IPS-15b (cell line): ENCODE measurements at regions not wholly inside any gene's neighbourhood (a gene's known extent, or its start where the extent isn't known, plus 50 kb on each side); places are given as distances from the start of the nearest gene placed in this dataset.

ENCODE experiments used
- H3K27me3 ChIP-seq: one replicate; pipeline ENCODE4 v1.6.1; 2013; ENCODE audit warnings: low read length; ENCODE audit not compliant: control insufficient read depth, insufficient read depth
- H3K36me3 ChIP-seq: one replicate; pipeline ENCODE4 v1.6.1; 2013; ENCODE audit warnings: low read length; ENCODE audit not compliant: control insufficient read depth, insufficient read depth
- H3K4me1 ChIP-seq: one replicate; pipeline ENCODE4 v1.6.1; 2013; ENCODE audit warnings: mild to moderate bottlenecking, low read length; ENCODE audit not compliant: control insufficient read depth, insufficient read depth
- H3K4me3 ChIP-seq: one replicate; pipeline ENCODE4 v1.5.1; 2013; ENCODE audit warnings: low read depth, low read length
- H3K9ac ChIP-seq: one replicate; pipeline ENCODE4 v1.6.1; 2013; ENCODE audit warnings: low read depth, mild to moderate bottlenecking, low read length
- H3K9me3 ChIP-seq: one replicate; pipeline ENCODE4 v1.6.1; 2013; ENCODE audit warnings: mild to moderate bottlenecking, low read length; ENCODE audit not compliant: control insufficient read depth, insufficient read depth

- Histone ChIP-seq H3K9ac (no peak overlapping the region), H3K4me1 (no peaks in the 10 kb centered on the region), H3K4me3 (no peak overlapping the region), H3K27me3 (no peaks in the 10 kb centered on the region), H3K9me3 (no peaks in the 10 kb centered on the region), H3K36me3 (no peaks in the 10 kb centered on the region)
Observed at GRCh38 chr16:74052016-74052415, 244.6 kb upstream of the PSMD7 start.

DNA sequence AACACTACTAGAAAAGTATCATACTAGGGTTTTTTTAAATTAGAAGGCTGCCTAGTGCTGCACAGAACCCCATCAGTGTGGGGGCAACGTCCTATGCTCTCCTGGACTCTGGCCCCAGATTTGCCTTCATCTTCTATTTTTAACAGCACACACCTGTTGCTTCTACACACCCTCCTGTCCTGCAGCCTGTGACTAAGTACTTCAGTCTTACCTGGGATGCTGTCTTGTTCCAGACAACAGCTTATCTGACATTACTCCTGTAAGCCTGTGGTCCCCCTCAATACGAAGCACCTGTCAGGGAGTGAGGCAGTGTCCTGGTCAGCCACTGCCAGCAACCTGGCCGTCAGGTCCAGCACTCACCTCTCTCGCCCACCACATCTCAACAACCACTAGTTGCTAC is 247.6 kb upstream of the PSMD7 start:
- Histone ChIP-seq H3K4me3 (no peak overlapping the region), H3K27me3 (no peaks in the 10 kb centered on the region), H3K4me1 (no peaks in the 10 kb centered on the region), H3K9ac (no peak overlapping the region), H3K36me3 (no peaks in the 10 kb centered on the region), H3K9me3 (no peaks in the 10 kb centered on the region)

- no peaks in the 10 kb centered on the region for H3K36me3 ChIP-seq
- H3K27me3 ChIP-seq, result no peaks in the 10 kb centered on the region
- no peaks in the 10 kb centered on the region for H3K9me3 ChIP-seq
- no peaks in the 10 kb centered on the region for H3K4me1 ChIP-seq
- H3K4me3 ChIP-seq, result no peak overlapping the region
- no peak overlapping the region for H3K9ac ChIP-seq
Observed at GRCh38 chr16:74046524-74046923, 250.1 kb upstream of the PSMD7 start.

DNA sequence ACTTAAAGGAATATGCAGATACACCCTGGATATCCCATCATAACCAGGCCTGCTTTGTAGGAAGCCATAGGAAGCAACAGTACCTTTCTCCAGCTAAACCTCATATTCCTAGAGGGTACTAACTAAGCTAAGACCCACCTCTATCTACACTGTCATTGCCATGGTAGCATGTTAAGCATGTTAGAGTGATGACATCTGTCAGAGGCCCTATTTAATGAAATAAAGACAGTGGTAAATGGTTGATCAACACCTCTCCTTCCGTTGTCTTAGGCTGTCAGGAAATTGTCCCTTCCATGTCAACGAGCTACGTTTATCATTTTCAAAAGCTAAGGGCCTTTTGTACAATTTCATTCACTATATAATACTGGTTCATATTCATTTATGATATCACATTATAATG is 251.1 kb upstream of the PSMD7 start:
- Histone ChIP-seq H3K9ac (no peak overlapping the region), H3K4me1 (no peaks in the 10 kb centered on the region), H3K36me3 (no peaks in the 10 kb centered on the region), H3K9me3 (no peaks in the 10 kb centered on the region), H3K27me3 (no peaks in the 10 kb centered on the region), H3K4me3 (no peak overlapping the region)

GRCh38 chr16:74035816-74036215 is 260.8 kb upstream of the PSMD7 start:
- no peak overlapping the region for H3K9ac ChIP-seq
- H3K9me3 ChIP-seq, result no peaks in the 10 kb centered on the region
- H3K27me3 ChIP-seq, result no peaks in the 10 kb centered on the region
- H3K4me1 ChIP-seq, result peaks cover 32% of the 10 kb centered on the region
- no peak overlapping the region for H3K4me3 ChIP-seq
- H3K36me3 ChIP-seq, result no peaks in the 10 kb centered on the region

- no peaks in the 10 kb centered on the region for H3K36me3 ChIP-seq
- H3K4me3 ChIP-seq, result no peak overlapping the region
- H3K9me3 ChIP-seq, result no peaks in the 10 kb centered on the region
- H3K9ac ChIP-seq, result no peak overlapping the region
- H3K27me3 ChIP-seq, result no peaks in the 10 kb centered on the region
- H3K4me1 ChIP-seq, result peaks cover 34% of the 10 kb centered on the region
Observed at GRCh38 chr16:74034862-74035261, 261.8 kb upstream of the PSMD7 start.

GRCh38 chr16:74034200-74034599 is 262.4 kb upstream of the PSMD7 start:
- Histone ChIP-seq H3K9me3 (no peaks in the 10 kb centered on the region), H3K27me3 (no peaks in the 10 kb centered on the region), H3K4me1 (peaks cover 41% of the 10 kb centered on the region), H3K4me3 (no peak overlapping the region), H3K36me3 (no peaks in the 10 kb centered on the region), H3K9ac (no peak overlapping the region)

DNA sequence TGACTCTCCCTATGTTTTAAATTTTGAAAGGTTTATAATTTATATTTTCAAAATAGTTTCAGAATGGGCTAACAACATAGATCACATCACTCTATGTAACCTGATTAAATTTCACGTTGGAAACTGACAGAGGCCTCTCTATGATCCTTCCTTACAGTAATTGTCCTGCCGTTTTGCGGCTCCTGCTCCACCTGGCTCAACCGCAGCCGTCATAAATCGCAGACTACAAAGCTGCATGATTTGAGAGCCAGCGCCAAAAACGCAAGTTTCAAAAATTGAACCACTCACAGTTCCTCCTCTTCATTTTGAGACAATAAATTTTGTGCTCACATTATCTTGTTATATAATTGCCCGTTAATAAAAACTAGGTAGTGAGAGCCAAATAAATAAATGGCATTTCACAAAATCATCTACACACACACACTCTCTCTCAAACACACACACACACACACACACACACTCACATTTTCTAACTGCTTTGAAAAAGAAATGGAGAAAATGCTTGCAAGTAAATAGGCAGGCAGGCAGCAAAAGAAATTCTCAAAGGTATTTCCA is 263.1 kb upstream of the PSMD7 start:
- Histone ChIP-seq H3K9me3 (no peaks in the 10 kb centered on the region), H3K9ac (no peak overlapping the region), H3K4me3 (no peak overlapping the region), H3K4me1 (peaks cover 47% of the 10 kb centered on the region), H3K36me3 (no peaks in the 10 kb centered on the region), H3K27me3 (no peaks in the 10 kb centered on the region)

GRCh38 chr16:74031551-74031950 is 265.1 kb upstream of the PSMD7 start:
- peaks cover 56% of the 10 kb centered on the region for H3K4me1 ChIP-seq

DNA sequence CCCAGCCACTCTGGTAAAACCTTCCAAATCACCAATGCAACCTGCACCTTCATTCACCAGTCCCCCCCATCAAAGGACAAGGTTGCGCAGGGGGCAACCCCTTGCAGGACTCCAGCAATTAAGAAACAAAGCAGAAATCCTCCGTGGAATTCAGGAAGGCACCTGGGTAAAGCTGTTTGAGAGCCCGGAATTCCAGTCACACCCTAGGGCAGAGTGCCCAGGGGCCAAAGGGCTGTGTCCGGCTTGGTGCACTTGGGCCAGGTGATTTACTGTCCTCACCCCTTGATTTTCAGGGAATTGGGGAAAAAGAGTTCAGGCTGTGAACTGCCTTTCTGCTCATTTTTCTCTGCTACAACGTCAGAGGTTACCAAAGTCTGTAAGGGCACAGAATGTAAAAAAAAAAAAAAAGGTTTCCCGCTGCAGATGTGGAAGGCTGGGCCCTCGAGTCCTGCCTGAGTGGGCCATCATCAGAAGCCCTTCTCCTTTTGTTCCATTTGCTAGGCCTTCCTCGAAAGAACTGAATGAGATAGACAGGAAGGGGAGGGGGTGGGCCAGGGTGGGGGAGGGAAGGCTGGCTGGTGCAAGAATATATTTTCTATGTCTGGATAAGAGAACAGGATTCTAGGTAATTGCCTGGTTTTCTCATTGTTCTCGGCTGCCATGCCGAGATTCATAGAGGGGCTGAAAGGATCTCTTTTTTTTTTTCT is 266.5 kb upstream of the PSMD7 start:
- Histone ChIP-seq H3K36me3 (no peaks in the 10 kb centered on the region), H3K27me3 (no peaks in the 10 kb centered on the region), H3K9ac (no peak overlapping the region), H3K4me3 (no peak overlapping the region), H3K9me3 (no peaks in the 10 kb centered on the region), H3K4me1 (peaks cover 56% of the 10 kb centered on the region)

More at GRCh38 chr16:74031551-74031950, 265.1 kb upstream of the PSMD7 start:
- H3K4me3 ChIP-seq, result no peak overlapping the region
- no peak overlapping the region for H3K9ac ChIP-seq
- H3K27me3 ChIP-seq, result no peaks in the 10 kb centered on the region
- no peaks in the 10 kb centered on the region for H3K36me3 ChIP-seq
- no peaks in the 10 kb centered on the region for H3K9me3 ChIP-seq

- Histone ChIP-seq H3K27me3 (no peaks in the 10 kb centered on the region), H3K9me3 (no peaks in the 10 kb centered on the region), H3K9ac (no peak overlapping the region), H3K4me1 (peaks cover 52% of the 10 kb centered on the region), H3K4me3 (no peak overlapping the region), H3K36me3 (no peaks in the 10 kb centered on the region)
Observed at GRCh38 chr16:74029115-74029792, 267.4 kb upstream of the PSMD7 start.
